Esophagus (tissue), 2 donors: ENCODE measurements at regions not wholly inside any gene's neighbourhood (a gene's known extent, or its start where the extent isn't known, plus 50 kb on each side); places are given as distances from the start of the nearest gene placed in this dataset.

Source experiments
- H3K27ac ChIP-seq, 2 donors: one replicate each; pipeline ENCODE4 v1.5.1; 2013; ENCODE audit warnings: low read depth in 2 of 2, mild to moderate bottlenecking in 2 of 2, inconsistent platforms in 1 of 2, low read length in 1 of 2, moderate library complexity in 1 of 2
- H3K27me3 ChIP-seq, 2 donors: one replicate each; pipeline ENCODE4 v1.6.1; 2013; ENCODE audit warnings: low read length in 2 of 2, control low read depth in 1 of 2, mild to moderate bottlenecking in 1 of 2; ENCODE audit not compliant: insufficient read depth in 2 of 2, control insufficient read depth in 1 of 2
- H3K36me3 ChIP-seq, 2 donors: one replicate each; pipeline ENCODE4 v1.6.1; 2013; ENCODE audit warnings: low read length in 1 of 2; ENCODE audit not compliant: control insufficient read depth in 2 of 2, insufficient read depth in 2 of 2
- H3K4me1 ChIP-seq, 2 donors: one replicate each; pipeline ENCODE4 v1.6.1; 2013; ENCODE audit warnings: low read length in 1 of 2; ENCODE audit not compliant: control insufficient read depth in 2 of 2, insufficient read depth in 2 of 2
- H3K4me3 ChIP-seq, 2 donors: one replicate each; pipeline ENCODE4 v1.5.1; 2013; ENCODE audit warnings: low read length in 2 of 2, mild to moderate bottlenecking in 2 of 2, low read depth in 1 of 2, moderate library complexity in 1 of 2
- H3K9me3 ChIP-seq, 2 donors: one replicate each; pipeline ENCODE4 v1.6.1; 2013; ENCODE audit warnings: mild to moderate bottlenecking in 2 of 2, low read depth in 1 of 2, low read length in 1 of 2, moderate library complexity in 1 of 2; ENCODE audit not compliant: control insufficient read depth in 2 of 2, insufficient read depth in 1 of 2
- WGBS, 2 donors: extraction: QIAGEN DNeasy Blood & Tissue Kit; methylation state at CpG; one replicate each; pipeline ENCODE4 v1.1.7; 2013; 5-methylcytosine and 5-hydroxymethylcytosine counted together
- donor health status: healthy with polysubstance abuse.
- donor health status: Bipolar disorder and iron deficiency.

DNA sequence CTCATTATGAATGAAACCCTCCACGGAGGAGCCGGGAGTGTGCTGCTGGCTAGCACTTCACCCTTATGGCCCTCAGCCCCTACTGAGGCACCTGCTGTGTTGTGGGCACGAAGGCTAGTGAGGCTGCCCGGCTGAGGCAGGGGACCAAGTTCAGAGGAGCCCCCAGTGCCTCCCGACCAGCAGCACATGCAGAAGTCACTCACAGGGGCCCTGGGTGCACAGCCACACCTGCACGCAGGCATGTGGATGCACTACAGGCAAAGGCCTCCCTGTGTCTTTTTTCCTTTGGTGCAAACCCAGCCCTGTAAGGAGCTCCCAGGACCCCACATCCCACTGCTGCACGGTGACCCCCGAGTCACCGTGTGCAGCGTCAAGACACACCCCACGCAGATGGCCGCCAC, 261.5 kb downstream of the BRD1 start:
- Histone ChIP-seq H3K4me3 (no peak overlapping the region), H3K27me3 (no peaks in the 10 kb centered on the region), H3K9me3 (no peaks in the 10 kb centered on the region), H3K36me3 (no peaks in the 10 kb centered on the region), H3K27ac (no peak overlapping the region), H3K4me1 (no peaks in the 10 kb centered on the region)
- 73 to 77% methylated on average over 12 of the region's 12 CpGs for WGBS, 2 donors

DNA sequence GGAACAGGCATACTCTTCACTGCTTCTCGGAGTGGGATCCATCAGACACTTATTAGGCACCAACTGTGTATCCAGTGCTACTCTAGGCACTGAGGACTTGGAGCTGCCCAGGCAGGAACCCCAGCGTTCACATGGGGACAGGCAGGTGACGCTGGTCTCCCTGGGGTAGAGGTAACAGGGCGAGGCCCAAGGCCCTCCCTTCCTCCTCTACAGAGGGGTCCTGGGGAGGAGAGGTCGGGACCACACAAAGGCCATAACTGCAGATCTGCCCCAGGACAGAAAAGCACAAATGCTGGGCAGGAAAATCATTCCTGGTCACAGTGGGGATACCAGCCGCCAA, 262.2 kb downstream of the BRD1 start:
- Histone ChIP-seq H3K27me3 (no peaks in the 10 kb centered on the region), H3K27ac (no peak overlapping the region), H3K36me3 (no peaks in the 10 kb centered on the region), H3K9me3 (no peaks in the 10 kb centered on the region), H3K4me1 (no peaks in the 10 kb centered on the region), H3K4me3 (no peak overlapping the region)
- WGBS, 2 donors = 69 to 72% methylated on average over 6 of the region's 6 CpGs

DNA sequence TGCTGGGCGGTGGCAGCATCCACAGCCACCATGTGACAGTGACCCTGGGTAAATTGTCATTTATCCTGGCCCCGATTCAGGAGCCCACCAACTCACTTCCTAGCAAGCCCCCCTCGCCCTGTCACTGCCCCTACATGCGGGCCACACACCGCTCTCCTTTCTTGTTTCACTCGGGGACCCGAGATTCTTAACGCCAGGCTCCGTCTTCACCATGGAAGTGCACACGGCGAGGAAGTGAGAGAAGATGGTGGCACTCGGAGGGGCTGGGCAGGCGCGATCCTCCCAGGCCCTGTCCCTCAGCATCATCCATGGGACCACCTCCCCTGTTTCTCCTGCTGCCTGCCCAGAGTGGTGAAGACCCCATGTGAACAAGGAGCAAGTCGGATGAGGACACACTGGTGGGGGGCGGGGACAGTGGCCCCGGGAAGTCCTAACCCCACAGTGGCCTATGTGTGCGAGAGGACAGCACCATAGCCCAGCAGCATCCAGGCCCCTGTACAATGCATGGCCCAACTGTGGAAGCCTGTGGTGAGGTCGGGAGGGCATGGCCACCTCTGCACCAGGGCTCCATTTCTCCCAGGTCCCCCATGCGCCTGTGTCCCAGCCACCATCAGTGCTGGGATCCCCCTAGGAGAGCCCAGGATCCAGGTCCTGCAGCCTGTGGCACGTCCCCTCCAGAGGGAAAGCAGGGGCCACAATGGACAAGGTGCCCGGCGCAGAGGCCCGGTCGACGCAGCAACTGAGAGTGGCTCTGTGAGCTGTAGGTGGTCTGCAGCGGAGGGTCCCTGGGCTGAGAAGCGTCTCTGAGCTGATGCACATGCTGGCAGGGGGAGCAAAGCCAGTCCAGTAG, 262.8 kb downstream of the BRD1 start:
- Histone ChIP-seq H3K4me3 (no peak overlapping the region), H3K27me3 (no peaks in the 10 kb centered on the region), H3K4me1 (no peaks in the 10 kb centered on the region), H3K9me3 (no peaks in the 10 kb centered on the region), H3K27ac (no peak overlapping the region), H3K36me3 (no peaks in the 10 kb centered on the region)
- WGBS, 2 donors = 92% methylated on average over 28 of the region's 28 CpGs

GRCh38 chr22:49564054-49564453, 263.6 kb downstream of the BRD1 start:
- H3K4me1 ChIP-seq = no peaks in the 10 kb centered on the region
- WGBS, 2 donors = 83 to 88% methylated on average over 5 of the region's 5 CpGs
- H3K9me3 ChIP-seq = no peaks in the 10 kb centered on the region
- no peaks in the 10 kb centered on the region for H3K27me3 ChIP-seq
- no peak overlapping the region for H3K4me3 ChIP-seq
- H3K36me3 ChIP-seq = no peaks in the 10 kb centered on the region
- no peak overlapping the region for H3K27ac ChIP-seq

GRCh38 chr22:49562685-49563249, 264.9 kb downstream of the BRD1 start:
- WGBS, 2 donors = 73 to 83% methylated on average over 4 of the region's 4 CpGs

GRCh38 chr22:49561976-49562375, 265.7 kb downstream of the BRD1 start:
- WGBS, 2 donors = 89 to 90% methylated on average over 6 of the region's 6 CpGs
- H3K9me3 ChIP-seq = no peaks in the 10 kb centered on the region
- no peaks in the 10 kb centered on the region for H3K36me3 ChIP-seq
- no peak overlapping the region for H3K4me3 ChIP-seq
- no peaks in the 10 kb centered on the region for H3K27me3 ChIP-seq
- no peak overlapping the region for H3K27ac ChIP-seq
- no peaks in the 10 kb centered on the region for H3K4me1 ChIP-seq

More at GRCh38 chr22:49562685-49563249, 264.9 kb downstream of the BRD1 start:
- Histone ChIP-seq H3K4me1 (no peaks in the 10 kb centered on the region), H3K4me3 (no peak overlapping the region), H3K9me3 (no peaks in the 10 kb centered on the region), H3K27me3 (no peaks in the 10 kb centered on the region), H3K27ac (no peak overlapping the region), H3K36me3 (no peaks in the 10 kb centered on the region)

DNA sequence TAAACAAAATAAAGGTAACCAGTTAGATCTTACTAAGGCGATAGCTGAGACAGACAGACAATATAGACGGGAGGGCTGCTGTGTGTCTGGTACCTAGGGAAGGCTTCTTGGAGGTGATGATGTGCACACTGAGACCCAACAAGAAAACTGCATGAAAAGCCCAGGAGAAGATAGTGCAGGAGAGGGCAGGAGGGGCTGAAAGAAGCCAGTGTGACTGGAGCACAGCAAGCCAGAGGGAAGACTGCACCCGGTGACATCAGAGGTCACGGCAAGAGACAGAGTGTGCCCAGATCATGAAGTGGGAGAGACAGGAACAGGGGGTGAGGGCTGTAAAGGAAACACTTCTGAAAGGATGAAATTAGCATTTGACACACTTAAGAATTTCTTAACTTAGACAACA, 266.3 kb downstream of the BRD1 start:
- Histone ChIP-seq H3K9me3 (no peaks in the 10 kb centered on the region), H3K36me3 (no peaks in the 10 kb centered on the region), H3K4me3 (no peak overlapping the region), H3K27ac (no peak overlapping the region), H3K4me1 (no peaks in the 10 kb centered on the region), H3K27me3 (no peaks in the 10 kb centered on the region)
- 80 to 88% methylated on average over 4 of the region's 4 CpGs for WGBS, 2 donors

- WGBS, 2 donors = 86 to 92% methylated on average over 11 of the region's 11 CpGs
- no peak overlapping the region for H3K4me3 ChIP-seq
Measured at GRCh38 chr22:49555526-49555925, 272.1 kb downstream of the BRD1 start.

DNA sequence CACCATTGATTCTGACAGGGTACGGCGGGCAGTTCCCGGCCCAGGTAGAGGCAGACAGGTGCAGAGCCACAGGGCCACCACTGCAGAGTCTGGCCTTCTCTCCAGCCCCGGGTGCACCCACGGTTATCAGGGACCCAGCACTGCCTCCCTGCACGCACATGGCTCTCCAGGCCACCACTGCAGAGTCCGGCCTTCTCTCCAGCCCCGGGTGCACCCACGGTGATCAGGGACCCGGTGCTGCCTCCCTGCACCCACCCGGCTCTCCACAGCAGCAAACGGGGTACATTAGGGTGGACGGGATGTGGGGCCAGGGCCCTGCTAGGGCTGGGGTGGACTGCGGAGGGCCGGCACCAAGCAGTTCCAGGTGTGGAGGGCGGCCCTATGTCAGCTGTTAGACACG, 272.9 kb downstream of the BRD1 start:
- no peaks in the 10 kb centered on the region for H3K36me3 ChIP-seq
- 86 to 90% methylated on average over 14 to 17 of the region's 17 CpGs for WGBS, 2 donors
- peaks cover 4 to 21% of the 10 kb centered on the region in 2 donors for H3K9me3 ChIP-seq
- H3K27me3 ChIP-seq = no peaks in the 10 kb centered on the region
- peaks cover 0 to 4% of the 10 kb centered on the region in 2 donors for H3K4me1 ChIP-seq
- no peak overlapping the region for H3K4me3 ChIP-seq
- no peak overlapping the region for H3K27ac ChIP-seq

More at GRCh38 chr22:49555526-49555925, 272.1 kb downstream of the BRD1 start:
- Histone ChIP-seq H3K36me3 (no peaks in the 10 kb centered on the region), H3K9me3 (peaks cover 4 to 16% of the 10 kb centered on the region in 2 donors), H3K4me1 (peaks cover 0 to 4% of the 10 kb centered on the region in 2 donors), H3K27me3 (no peaks in the 10 kb centered on the region), H3K27ac (no peak overlapping the region)

- 79 to 83% methylated on average over 10 of the region's 10 CpGs for WGBS, 2 donors
- H3K36me3 ChIP-seq = no peaks in the 10 kb centered on the region
- H3K9me3 ChIP-seq = peaks cover 4 to 21% of the 10 kb centered on the region in 2 donors
- peaks cover 0 to 4% of the 10 kb centered on the region in 2 donors for H3K4me1 ChIP-seq
- no peak overlapping the region for H3K4me3 ChIP-seq
- no peaks in the 10 kb centered on the region for H3K27me3 ChIP-seq
- no peak overlapping the region for H3K27ac ChIP-seq
Measured at GRCh38 chr22:49554296-49554625, 273.4 kb downstream of the BRD1 start.
